ENCODE measurements at regions not wholly inside any gene's neighbourhood (a gene's known extent, or its start where the extent isn't known, plus 50 kb on each side); places are given as distances from the start of the nearest gene placed in this dataset.

GRCh38 chr6:114712129-114712662 is 369.4 kb upstream of the HS3ST5 start:
- DNase-seq (ENCODE audit: low read depth in 2 of 2) = no peak
- no peak overlapping the region for H3K4me3 ChIP-seq (replicated peaks in 1 of 2; ENCODE audit: low read depth in 2 of 2, low read length in 2 of 2)
- TF ChIP-seq CTCF (IDR thresholded peaks at IDR 0.05; ENCODE audit: low read depth, low read length) = no peak

- no peak overlapping the region for H3K4me3 ChIP-seq (replicated peaks in 1 of 2; ENCODE audit: low read depth in 2 of 2, low read length in 2 of 2)
- no peak for TF ChIP-seq CTCF (IDR thresholded peaks at IDR 0.05; ENCODE audit: low read depth, low read length)
- no peak for DNase-seq (ENCODE audit: low read depth in 2 of 2)
These were observed 364.3 kb upstream of the HS3ST5 start for GRCh38 chr6:114707081-114707620.

GRCh38 chr6:114690625-114691024 is 347.8 kb upstream of the HS3ST5 start:
- no peak for TF ChIP-seq CTCF (IDR thresholded peaks at IDR 0.05; ENCODE audit: low read depth, low read length)
- no peak for DNase-seq (ENCODE audit: low read depth in 2 of 2)
- no peak overlapping the region for H3K4me3 ChIP-seq (replicated peaks in 1 of 2; ENCODE audit: low read depth in 2 of 2, low read length in 2 of 2)

GRCh38 chr6:114659513-114659912 is 316.7 kb upstream of the HS3ST5 start:
- H3K4me3 ChIP-seq (replicated peaks in 1 of 2; ENCODE audit: low read depth in 2 of 2, low read length in 2 of 2) = no peak overlapping the region
- DNase-seq (ENCODE audit: low read depth in 2 of 2) = no peak
- TF ChIP-seq CTCF (IDR thresholded peaks at IDR 0.05; ENCODE audit: low read depth, low read length) = no peak

- DNase-seq (ENCODE audit: low read depth in 2 of 2) = no peak
- no peak for TF ChIP-seq CTCF (IDR thresholded peaks at IDR 0.05; ENCODE audit: low read depth, low read length)
- no peak overlapping the region for H3K4me3 ChIP-seq (replicated peaks in 1 of 2; ENCODE audit: low read depth in 2 of 2, low read length in 2 of 2)
These were observed 308.8 kb upstream of the HS3ST5 start for GRCh38 chr6:114651611-114652010.

- no peak overlapping the region for H3K4me3 ChIP-seq (replicated peaks in 1 of 2; ENCODE audit: low read depth in 2 of 2, low read length in 2 of 2)
- no peak for TF ChIP-seq CTCF (IDR thresholded peaks at IDR 0.05; ENCODE audit: low read depth, low read length)
- no peak for DNase-seq (ENCODE audit: low read depth in 2 of 2)
These were observed 308.1 kb upstream of the HS3ST5 start for GRCh38 chr6:114650891-114651290.

- no peak overlapping the region for H3K4me3 ChIP-seq (replicated peaks in 1 of 2; ENCODE audit: low read depth in 2 of 2, low read length in 2 of 2)
- no peak for DNase-seq (ENCODE audit: low read depth in 2 of 2)
- TF ChIP-seq CTCF (IDR thresholded peaks at IDR 0.05; ENCODE audit: low read depth, low read length) = no peak
These were observed 306.5 kb upstream of the HS3ST5 start for GRCh38 chr6:114649298-114649697.

Measured in cardiac fibroblast (primary cell).